ENCODE measurements at regions not wholly inside any gene's neighbourhood (a gene's known extent, or its start where the extent isn't known, plus 50 kb on each side); places are given as distances from the start of the nearest gene placed in this dataset.

GRCh38 chr13:83798731-83799130 is 83.5 kb downstream of the SLITRK1 start:
- Histone ChIP-seq H2AFZ (ENCODE audit: low read depth) (no peak overlapping the region), H4K20me1 (ENCODE audit: insufficient read depth) (no peaks in the 10 kb centered on the region), H3K79me2 (ENCODE audit: insufficient read depth, low read depth) (no peaks in the 10 kb centered on the region), H3K9ac (no peak overlapping the region), H3K4me3 (IDR thresholded peaks at IDR 0.05; ENCODE audit: insufficient read depth, low read depth, low read length) (no peak overlapping the region), H3K4me2 (no peak overlapping the region), H3K36me3 (ENCODE audit: insufficient read depth) (no peaks in the 10 kb centered on the region), H3K27me3 (ENCODE audit: insufficient read depth, low read depth) (no peaks in the 10 kb centered on the region), H3K27ac (no peak overlapping the region), H3K4me1 (ENCODE audit: low read depth, poor library complexity, severe bottlenecking) (no peaks in the 10 kb centered on the region)
- TF ChIP-seq CTCF (conservative IDR thresholded peaks at IDR 0.05; ENCODE audit: low read depth, low read length) = no peak

- no peaks in the 10 kb centered on the region for H3K36me3 ChIP-seq (ENCODE audit: insufficient read depth)
- H3K27ac ChIP-seq = no peak overlapping the region
- no peaks in the 10 kb centered on the region for H3K79me2 ChIP-seq (ENCODE audit: insufficient read depth, low read depth)
- H3K4me2 ChIP-seq = no peak overlapping the region
- no peak overlapping the region for H3K9ac ChIP-seq
- TF ChIP-seq CTCF (conservative IDR thresholded peaks at IDR 0.05; ENCODE audit: low read depth, low read length) = no peak
- H4K20me1 ChIP-seq (ENCODE audit: insufficient read depth) = no peaks in the 10 kb centered on the region
- no peaks in the 10 kb centered on the region for H3K27me3 ChIP-seq (ENCODE audit: insufficient read depth, low read depth)
- H3K4me3 ChIP-seq (IDR thresholded peaks at IDR 0.05; ENCODE audit: insufficient read depth, low read depth, low read length) = no peak overlapping the region
- H2AFZ ChIP-seq (ENCODE audit: low read depth) = no peak overlapping the region
- no peaks in the 10 kb centered on the region for H3K4me1 ChIP-seq (ENCODE audit: low read depth, poor library complexity, severe bottlenecking)
Observed at GRCh38 chr13:83796364-83796763, 85.9 kb downstream of the SLITRK1 start.

GRCh38 chr13:83794583-83794982 is 87.7 kb downstream of the SLITRK1 start:
- H3K27me3 ChIP-seq (ENCODE audit: insufficient read depth, low read depth) = no peaks in the 10 kb centered on the region
- H3K9ac ChIP-seq = no peak overlapping the region
- no peak overlapping the region for H3K4me2 ChIP-seq
- no peak overlapping the region for H3K4me3 ChIP-seq (IDR thresholded peaks at IDR 0.05; ENCODE audit: insufficient read depth, low read depth, low read length)
- H2AFZ ChIP-seq (ENCODE audit: low read depth) = no peak overlapping the region
- H4K20me1 ChIP-seq (ENCODE audit: insufficient read depth) = no peaks in the 10 kb centered on the region
- H3K27ac ChIP-seq = no peak overlapping the region
- no peak for TF ChIP-seq CTCF (conservative IDR thresholded peaks at IDR 0.05; ENCODE audit: low read depth, low read length)
- H3K36me3 ChIP-seq (ENCODE audit: insufficient read depth) = no peaks in the 10 kb centered on the region
- no peaks in the 10 kb centered on the region for H3K4me1 ChIP-seq (ENCODE audit: low read depth, poor library complexity, severe bottlenecking)
- no peaks in the 10 kb centered on the region for H3K79me2 ChIP-seq (ENCODE audit: insufficient read depth, low read depth)

GRCh38 chr13:83780227-83780626 is 102.0 kb downstream of the SLITRK1 start:
- H3K4me2 ChIP-seq = no peak overlapping the region
- no peak overlapping the region for H3K4me3 ChIP-seq (IDR thresholded peaks at IDR 0.05; ENCODE audit: insufficient read depth, low read depth, low read length)
- no peak overlapping the region for H2AFZ ChIP-seq (ENCODE audit: low read depth)

More at GRCh38 chr13:83780227-83780626, 102.0 kb downstream of the SLITRK1 start:
- no peaks in the 10 kb centered on the region for H3K36me3 ChIP-seq (ENCODE audit: insufficient read depth)
- no peaks in the 10 kb centered on the region for H3K79me2 ChIP-seq (ENCODE audit: insufficient read depth, low read depth)
- no peaks in the 10 kb centered on the region for H3K4me1 ChIP-seq (ENCODE audit: low read depth, poor library complexity, severe bottlenecking)
- H3K27me3 ChIP-seq (ENCODE audit: insufficient read depth, low read depth) = no peaks in the 10 kb centered on the region
- H4K20me1 ChIP-seq (ENCODE audit: insufficient read depth) = no peaks in the 10 kb centered on the region
- H3K27ac ChIP-seq = no peak overlapping the region
- H3K9ac ChIP-seq = no peak overlapping the region
- TF ChIP-seq CTCF (conservative IDR thresholded peaks at IDR 0.05; ENCODE audit: low read depth, low read length) = 0 out of 2 replicates have a peak, but pooled peaks have one; percentile 18

All from KMS-11 (cell line).